ENCODE measurements at regions not wholly inside any gene's neighbourhood (a gene's known extent, or its start where the extent isn't known, plus 50 kb on each side); places are given as distances from the start of the nearest gene placed in this dataset.
"Not testable (repeated sequence)": the region's sequence is repeated elsewhere in the genome, so short reads cannot be mapped to it uniquely, and the experiment has no call there.

- DNase-seq, result no peak
Measured at GRCh38 chr2:228956701-228957474, 314.2 kb downstream of the PID1 start.

- DNase-seq, result no peak
Measured at GRCh38 chr2:228949831-228950230, 321.3 kb downstream of the PID1 start.

- no peak for DNase-seq
Measured at GRCh38 chr2:228945710-228946109, 325.4 kb downstream of the PID1 start.

- DNase-seq, result no peak
Measured at GRCh38 chr2:228942856-228943255, 328.2 kb downstream of the PID1 start.

- no peak for DNase-seq
Measured at GRCh38 chr2:228938629-228939028, 332.5 kb downstream of the PID1 start.

- DNase-seq, result no peak
Measured at GRCh38 chr2:228927028-228928010, 343.8 kb downstream of the PID1 start.

- no peak for DNase-seq
Measured at GRCh38 chr2:228919808-228920207, 351.3 kb downstream of the PID1 start.

GRCh38 chr2:228917220-228917619 lies 353.9 kb downstream of the PID1 start:
- DNase-seq, result no peak

GRCh38 chr2:228916416-228917090 lies 354.5 kb downstream of the PID1 start:
- DNase-seq, result no peak

GRCh38 chr2:228913176-228913575 lies 357.9 kb downstream of the PID1 start:
- no peak for DNase-seq

GRCh38 chr2:228910872-228911271 lies 360.2 kb downstream of the PID1 start:
- not testable (repeated sequence) for DNase-seq

GRCh38 chr2:228902176-228902575 lies 368.9 kb downstream of the PID1 start:
- no peak for DNase-seq

- no peak for DNase-seq
Measured at GRCh38 chr2:228901531-228901930, 369.6 kb downstream of the PID1 start.

- DNase-seq, result no peak
Measured at GRCh38 chr2:228878138-228878537, 392.9 kb downstream of the PID1 start.

- DNase-seq, result no peak
Measured at GRCh38 chr2:228876276-228876675, 394.8 kb downstream of the PID1 start.

- DNase-seq, result no peak
Measured at GRCh38 chr2:228875152-228875900, 395.8 kb downstream of the PID1 start.

- DNase-seq, result no peak
Measured at GRCh38 chr2:228871012-228871411, 400.1 kb downstream of the PID1 start.

- no peak for DNase-seq
Measured at GRCh38 chr2:228869636-228870264, 401.3 kb downstream of the PID1 start.

- DNase-seq, result no peak
Measured at GRCh38 chr2:228867406-228867805, 403.7 kb downstream of the PID1 start.

GRCh38 chr2:228866781-228867180 lies 404.3 kb downstream of the PID1 start:
- no peak for DNase-seq

GRCh38 chr2:228866044-228866443 lies 405.0 kb downstream of the PID1 start:
- no peak for DNase-seq

GRCh38 chr2:228864131-228864530 lies 407.0 kb downstream of the PID1 start:
- DNase-seq, result no peak

Data from hematopoietic multipotent progenitor cell treated with erythropoietin and hydrocortisone succinate and interleukin-3 and kit ligand, for 4 days (in vitro differentiated cells).